GM18867 (cell line): ENCODE measurements at regions not wholly inside any gene's neighbourhood (a gene's known extent, or its start where the extent isn't known, plus 50 kb on each side); places are given as distances from the start of the nearest gene placed in this dataset.
"Not testable (repeated sequence)": the region's sequence is repeated elsewhere in the genome, so short reads cannot be mapped to it uniquely, and the experiment has no call there.

Experiments used
- ATAC-seq: cut with Tn5 transposase; IDR thresholded peaks from one replicate; pipeline ENCODE4 v1.9.1; 2021; ENCODE audit warnings: mild to moderate bottlenecking, moderate library complexity; ENCODE audit not compliant: unreplicated experiment

DNA sequence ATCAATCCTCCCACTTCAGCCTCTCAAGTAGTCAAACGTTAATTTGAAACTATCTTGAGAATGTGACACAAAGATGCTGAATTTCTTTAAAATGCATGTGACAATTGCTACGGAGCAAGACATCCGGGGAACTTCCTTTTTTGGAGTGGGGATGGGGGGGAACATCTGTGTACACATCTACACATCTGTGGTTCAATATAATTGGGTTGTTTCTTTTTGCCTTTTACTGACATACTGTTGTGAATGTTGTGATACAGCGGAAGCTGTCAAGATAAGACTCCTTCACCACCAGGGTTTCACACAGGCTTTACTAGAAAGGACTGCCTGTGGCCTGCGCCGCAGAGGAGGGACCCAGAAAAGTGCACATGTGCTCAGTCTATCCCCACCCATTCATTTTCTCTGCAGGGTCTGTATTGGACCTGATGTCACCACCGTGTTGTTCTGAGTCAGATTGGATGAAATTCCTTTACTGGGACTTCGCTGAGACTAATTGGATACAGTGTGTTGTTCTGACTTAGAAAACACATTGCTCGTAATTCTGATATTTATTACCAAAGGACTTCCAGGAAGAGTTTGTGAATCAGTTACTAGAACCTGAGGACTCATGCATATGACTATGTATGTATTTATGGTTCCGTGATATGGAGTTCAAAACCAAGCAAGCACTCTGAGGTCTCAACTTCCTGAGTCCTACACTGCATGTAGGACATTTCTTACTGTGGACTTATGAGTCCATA, 98.7 kb upstream of the SGK1 start:
- no peak for ATAC-seq

DNA sequence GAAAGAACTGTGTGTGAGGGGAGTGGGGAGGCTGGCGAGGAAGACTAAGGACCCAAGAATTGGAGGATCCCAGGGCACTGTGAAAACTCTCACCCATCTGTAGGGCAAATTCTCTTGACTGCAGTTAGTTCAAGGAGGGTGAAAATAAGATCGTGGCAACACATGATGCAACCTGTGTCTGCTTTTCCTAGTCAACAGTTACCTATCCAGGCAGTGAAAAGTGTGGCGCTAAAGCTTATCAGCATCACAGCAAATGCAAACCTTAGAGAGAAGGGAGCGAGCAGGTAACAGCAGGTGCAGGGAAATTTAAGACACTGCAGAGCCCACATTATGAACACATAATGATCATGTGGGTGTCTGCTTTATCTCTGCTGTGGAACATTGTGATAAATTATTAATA, 97.7 kb upstream of the SGK1 start:
- ATAC-seq = no peak

DNA sequence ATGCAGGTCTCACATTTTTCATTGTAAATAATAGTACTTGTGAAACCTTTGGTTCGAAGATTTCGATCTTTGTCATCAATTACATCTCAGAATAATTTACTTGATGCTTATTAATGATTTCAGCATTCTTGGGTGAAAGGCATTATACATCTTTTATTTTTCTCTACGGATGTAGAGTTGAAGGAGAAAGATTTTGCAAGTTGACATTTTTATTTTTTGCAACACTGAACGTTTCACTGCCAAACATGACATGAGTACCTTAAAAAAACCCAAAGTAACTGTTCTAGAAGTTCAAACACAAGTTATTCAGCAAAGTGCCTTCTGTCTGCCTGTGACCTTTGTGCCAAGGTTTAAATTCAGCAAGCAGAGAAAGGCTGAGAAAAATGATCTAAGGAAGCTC, 97.3 kb upstream of the SGK1 start:
- no peak for ATAC-seq

DNA sequence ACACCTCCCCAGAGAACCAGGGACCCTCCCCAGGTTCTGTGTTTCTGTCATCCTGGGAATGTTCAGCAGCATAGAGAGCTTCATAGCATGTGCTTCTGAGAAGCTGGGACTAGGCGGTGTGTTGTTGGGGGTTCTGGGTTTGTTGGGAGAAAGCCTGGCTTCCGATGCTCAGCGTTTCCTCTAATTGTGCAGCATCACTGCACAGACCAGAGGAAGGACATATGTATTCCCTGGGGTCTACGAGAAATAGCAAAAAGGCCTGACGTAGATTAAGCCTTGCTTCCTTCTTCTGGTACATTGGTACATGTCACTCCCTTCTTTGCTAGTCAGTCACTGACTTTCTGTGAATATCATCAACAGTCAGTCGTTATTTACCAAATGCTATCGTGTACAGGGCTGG, 96.9 kb upstream of the SGK1 start:
- no peak for ATAC-seq

DNA sequence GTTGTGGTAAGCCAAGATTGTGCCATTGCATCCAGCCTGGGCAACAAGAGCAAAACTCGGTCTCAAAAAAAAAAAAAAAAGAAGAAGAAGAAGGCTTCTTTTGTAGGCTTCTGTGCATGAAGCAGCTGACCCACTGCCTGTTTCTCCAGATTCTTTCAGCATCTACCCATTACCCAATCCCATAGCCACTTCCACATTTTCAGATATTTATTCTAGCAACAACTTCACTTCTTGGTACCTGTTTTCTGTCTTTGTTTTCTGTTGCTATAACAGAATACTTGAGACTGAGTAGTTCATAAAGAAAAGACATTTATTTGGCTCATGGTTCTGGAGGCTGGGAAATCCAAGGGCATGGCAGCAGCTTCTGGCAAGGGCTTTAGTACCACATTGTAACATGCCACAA, 95.3 kb upstream of the SGK1 start:
- ATAC-seq = no peak

DNA sequence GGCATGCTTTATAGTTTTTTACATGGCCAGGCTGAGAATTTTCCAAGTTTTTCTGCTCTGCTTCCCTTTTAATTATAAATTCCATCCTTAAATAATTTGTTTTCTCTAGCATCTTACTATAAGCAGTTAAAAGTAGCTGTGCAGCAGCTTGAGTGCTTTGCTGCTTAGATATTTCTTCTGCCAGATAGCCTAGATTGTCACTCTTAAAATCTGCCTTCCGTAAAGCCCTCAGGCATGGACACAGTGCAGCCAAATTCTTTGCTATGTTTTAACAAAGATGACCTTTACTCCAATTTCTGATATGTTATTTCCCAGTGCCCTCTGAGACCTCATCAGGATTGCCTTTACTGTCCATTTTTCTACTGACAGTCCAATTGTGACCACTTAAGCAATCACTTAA, 92.6 kb upstream of the SGK1 start:
- ATAC-seq = no peak

DNA sequence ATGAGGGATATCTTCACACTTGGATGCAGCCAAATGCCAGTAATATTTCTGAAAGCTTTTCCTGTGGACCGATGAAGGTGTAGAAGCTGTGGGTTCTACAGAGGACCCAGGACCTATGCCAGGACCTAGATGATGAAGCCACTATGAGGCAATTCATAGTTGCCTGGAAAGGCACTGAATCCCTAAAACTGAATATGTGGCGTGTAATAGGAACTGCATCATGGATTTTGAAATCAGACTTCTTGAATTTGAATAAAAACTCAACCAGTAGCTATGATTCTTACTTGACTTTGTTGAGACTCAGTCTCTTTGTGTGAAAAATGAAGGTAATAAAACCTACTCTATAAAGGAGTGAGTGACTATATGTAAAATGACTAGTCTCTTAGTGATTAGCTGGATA, 89.9 kb upstream of the SGK1 start:
- no peak for ATAC-seq

DNA sequence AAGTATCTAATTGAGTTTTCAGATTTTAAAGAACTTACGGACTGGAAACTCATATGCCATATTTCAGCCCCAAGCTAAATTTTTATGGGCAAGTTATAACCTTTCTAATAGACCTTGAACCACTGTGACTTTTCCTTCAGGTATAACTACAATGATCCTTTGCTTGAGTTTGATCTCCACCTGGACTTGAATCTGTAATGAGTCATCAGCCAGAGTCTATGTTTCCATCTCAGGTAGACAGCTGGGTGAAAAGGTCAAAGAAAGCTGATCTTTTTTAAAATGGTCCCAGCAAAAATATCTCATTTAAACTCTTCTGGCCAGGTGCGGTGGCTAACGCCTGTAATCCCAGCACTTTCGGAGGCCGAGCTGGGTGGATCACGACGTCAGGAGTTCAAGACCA, 88.4 kb upstream of the SGK1 start:
- no peak for ATAC-seq

DNA sequence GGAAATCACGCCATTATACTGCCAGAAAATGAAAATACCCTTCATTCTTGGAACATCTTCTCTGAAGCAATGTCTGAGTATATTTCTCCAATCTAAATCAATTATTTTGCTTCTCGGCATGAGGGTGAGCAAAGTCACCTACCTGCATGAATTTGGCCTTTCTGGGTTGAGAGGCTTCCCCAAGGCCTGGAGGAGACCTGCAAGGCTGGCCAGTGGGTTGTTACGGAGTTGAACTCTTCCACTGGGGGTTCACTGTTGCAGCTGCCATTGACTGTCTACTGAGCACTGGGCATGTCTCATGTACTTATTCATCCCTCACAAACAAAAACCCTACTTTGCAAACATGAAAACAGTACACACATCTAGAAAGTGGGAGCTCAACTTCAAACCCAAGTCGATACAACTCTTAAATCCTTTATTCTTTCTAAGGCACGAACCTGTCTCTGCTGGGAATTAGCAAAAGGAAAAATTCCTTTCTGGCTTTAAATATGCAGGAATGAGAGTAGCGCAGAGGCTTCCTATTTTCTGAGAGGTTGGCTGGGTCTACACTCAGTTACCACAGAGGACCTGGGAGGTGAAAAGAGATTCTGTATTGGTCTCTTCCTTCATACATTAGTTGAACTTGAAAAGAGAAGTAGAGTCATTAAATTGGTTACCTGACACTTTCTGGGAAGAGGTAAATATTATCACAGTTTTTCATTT, 87.6 kb upstream of the SGK1 start:
- ATAC-seq = no peak

DNA sequence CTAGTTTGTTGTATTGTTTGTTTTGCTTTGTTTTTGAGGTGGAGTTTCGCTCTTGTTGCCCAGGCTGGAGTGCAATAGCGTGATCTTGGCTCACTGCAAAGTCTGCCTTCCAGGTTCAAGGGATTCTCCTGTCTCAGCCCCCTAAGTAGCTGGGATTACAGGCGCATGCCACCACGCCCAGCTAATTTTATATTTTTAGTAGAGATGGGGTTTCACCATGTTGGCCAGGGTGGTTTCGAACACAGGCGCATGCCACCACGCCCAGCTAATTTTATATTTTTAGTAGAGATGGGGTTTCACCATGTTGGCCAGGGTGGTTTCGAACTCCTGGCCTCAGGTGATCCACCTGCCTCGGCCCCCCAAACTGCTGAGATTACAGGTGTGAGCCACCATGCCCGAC, 85.4 kb upstream of the SGK1 start:
- not testable (repeated sequence) for ATAC-seq

DNA sequence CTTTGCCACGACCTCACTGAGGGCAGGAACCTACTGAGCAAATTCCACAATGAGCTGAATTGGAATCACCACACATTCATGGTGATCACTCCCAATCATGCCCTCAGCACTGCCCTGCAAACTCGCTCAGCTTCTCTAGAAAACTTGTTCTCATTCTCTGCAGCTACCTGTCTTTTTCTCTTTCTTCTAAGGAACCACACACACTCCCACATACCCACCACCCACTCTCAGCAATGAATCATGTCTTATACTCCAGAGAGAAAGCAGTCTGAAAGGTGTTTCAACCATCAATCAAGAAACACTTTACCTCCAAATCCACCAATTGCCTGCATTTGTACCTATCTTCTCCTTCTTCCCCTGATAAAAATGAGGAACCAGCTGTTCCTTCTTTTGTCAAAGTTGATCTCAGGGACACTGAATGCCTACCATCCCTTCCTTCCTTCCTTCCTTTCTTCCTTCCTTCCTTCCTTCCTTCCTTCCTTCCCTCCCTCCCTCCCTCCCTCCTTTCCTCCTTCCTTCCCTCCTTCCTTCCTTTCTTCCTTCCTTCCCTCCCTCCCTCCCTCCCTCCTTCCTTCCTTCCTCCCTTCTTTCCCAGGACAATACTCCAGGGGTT, 84.6 kb upstream of the SGK1 start:
- ATAC-seq = no peak

DNA sequence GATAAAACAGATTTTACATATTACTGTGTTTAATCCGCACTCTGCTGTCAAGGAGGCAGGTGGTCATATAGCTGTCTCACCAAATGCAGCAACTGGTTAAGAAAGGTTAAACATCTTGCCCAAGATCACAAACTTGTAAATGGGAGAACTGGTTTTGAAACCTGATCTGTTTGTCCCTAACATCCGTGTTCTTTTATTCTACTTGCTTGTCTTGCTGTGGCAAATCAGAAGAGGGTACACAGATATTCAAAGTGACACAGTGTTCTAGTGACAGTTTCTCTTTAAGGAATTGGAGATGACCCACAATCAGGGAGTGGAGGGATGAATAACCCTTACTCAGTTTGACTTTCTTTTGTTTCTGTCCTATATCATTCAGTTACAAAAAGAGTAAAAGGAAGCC, 83.0 kb upstream of the SGK1 start:
- no peak for ATAC-seq

DNA sequence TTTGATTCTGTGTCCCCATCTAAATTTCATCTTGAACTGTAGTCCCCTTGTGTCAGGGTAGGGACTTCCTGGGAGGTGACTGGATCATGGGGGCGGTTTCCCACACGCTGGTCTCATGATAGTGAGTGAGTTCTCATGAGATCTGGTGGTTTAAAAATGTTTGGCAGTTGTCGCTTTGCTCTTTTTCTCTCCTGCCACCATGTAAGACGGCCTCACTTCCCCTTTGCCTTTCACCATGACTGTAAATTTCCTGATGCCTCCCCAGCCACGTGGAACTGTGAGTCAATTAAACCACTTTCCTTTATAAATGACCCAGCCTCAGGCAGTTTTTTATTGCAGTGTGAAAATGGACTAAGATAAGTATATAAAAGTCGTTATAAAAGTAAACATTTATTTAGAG, 80.5 kb upstream of the SGK1 start:
- peak; percentile 76 for ATAC-seq

DNA sequence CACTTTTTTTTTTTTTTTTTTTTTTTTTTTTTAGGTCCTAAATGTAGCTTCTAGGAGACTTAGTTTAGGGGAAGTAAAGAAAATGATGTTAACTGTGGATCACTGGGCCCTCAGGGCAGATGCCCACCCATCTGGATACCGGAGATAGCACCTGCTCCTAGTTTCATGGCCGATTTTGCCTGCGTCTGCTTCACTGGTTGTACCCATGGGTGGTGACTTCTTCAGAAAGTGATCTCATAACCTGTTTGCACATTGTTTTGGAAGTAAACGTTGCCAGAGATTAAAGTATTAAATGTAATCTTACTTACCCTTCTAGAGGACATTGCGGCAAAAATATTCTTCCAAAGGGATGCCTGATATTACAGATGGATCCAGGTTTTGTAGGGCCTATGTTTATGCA, 79.8 kb upstream of the SGK1 start:
- ATAC-seq = no peak

DNA sequence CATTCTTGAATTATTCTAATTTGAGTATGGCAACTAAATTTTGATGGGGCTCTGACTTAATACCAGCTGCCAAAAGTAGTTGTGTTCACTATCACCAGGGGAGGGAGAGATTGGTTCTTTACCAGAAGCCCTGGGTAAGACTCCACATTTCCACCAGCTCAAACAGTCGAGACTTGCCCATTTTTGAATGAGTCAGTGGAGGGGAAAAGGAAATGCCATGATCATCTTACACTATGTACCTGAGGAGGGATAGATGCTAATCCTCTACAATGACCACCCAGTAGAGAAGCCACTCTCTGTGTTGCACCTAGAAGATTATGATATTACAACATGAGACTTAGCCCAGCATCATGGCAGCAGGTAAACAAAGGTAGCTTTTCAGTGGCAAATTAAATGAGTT, 77.0 kb upstream of the SGK1 start:
- no peak for ATAC-seq

DNA sequence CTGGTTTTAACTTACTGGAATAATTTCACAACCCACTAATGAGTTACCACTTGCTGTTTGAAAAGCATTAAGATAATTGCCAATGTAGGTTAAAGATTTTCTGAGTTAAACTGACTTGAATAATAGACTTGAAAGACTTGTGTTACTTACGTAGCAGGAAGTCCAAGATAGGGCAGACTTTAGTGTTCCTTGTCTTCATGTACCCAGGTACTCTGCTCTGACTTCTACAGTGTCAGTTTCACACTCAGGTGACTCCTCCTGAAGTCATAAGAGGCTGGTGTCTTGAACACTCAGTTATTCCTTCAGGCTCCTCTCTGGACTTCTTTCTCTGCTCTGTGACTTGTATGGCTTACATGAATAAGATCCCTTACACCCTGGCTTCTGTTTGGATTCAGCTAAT, 76.3 kb upstream of the SGK1 start:
- ATAC-seq = no peak

DNA sequence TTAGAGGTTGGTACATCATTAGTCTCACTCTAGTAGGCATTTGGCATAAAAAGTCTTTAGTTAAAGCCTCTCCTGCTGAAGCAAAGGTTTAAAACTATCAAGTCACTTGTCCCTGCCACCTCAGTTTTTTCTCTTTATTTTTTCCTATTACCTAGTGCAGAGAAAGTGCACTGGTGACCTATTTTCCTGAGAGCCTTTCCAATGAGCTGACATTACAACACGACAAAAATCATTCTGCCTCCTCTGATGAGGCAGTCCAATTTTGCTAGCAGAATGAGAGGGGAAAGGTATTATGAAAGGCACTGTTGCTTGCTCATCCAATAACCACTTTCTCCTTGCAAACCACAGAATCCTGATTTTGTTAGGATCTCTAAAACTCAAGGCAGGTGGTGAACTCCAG, 73.3 kb upstream of the SGK1 start:
- ATAC-seq = no peak

DNA sequence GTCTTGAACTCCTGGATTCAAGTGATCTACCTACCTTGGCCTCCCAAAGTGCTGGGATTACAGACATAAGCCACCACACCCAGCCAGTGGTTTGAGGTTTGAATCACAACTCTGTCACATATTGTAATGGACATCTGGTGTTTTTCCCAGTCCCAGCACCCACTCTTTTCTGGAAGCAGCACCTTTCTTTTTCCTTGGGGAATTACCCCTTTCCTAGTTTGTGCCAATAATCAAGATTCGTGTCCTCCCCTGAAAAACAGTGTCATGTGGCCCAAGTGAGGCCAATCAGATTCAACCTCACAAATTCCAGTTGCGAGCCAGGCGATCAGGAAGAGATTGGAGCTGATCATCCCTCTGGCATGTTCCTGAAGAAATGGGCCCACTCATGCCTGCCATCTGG, 71.7 kb upstream of the SGK1 start:
- ATAC-seq = no peak

DNA sequence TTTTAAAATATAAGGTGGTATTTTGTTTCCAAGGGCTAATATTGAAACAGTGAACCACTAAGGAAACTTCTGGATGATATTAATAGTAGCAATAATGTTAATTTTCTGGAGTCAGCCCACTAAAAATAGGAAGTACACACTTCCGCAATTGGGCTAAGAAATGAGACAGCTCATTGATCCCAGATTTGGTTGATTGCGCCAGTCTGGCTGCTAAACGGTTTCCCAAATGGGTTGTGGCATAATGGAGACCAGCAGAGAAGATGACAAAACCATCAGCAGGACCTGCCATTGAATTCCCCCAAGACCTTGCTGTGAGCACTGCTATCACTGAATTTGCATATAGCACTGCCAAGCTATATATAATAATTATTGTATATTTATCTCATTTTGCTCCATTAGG, 71.2 kb upstream of the SGK1 start:
- no peak for ATAC-seq

DNA sequence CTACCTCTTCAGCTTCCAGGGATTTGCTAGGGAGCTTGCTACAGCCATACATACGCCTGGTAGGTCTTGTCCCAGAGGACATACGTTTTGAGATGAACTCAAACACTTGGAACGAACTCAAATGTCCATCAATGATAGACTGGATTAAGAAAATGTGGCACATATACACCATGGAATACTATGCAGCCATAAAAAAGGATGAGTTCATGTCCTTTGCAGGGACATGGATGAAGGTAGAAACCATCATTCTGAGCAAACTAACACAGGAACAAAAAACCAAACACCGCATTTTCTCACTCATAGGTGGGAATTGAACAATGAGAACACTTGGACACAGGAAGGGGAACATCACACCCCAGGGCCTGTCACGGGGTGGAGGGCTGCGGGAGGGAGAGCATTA, 68.6 kb upstream of the SGK1 start:
- ATAC-seq = not testable (repeated sequence)

DNA sequence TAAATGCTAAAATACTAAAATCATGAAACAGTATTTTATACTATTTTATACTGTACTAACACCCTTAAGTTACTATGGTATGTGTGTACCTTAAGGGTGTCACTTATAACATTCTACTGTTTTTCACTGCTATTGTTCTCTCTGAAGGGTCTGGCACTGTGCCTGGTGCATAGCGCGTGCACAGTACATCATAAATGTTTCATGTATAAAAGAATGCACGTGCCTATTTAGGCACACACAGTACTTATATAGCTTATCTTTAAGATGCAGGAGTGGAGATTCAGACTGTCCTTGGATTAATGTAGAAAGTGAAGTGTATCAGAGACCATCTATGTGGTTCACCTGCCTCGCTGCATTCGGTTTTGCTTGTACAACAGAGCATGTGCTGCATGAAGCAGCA, 64.0 kb upstream of the SGK1 start:
- no peak for ATAC-seq

DNA sequence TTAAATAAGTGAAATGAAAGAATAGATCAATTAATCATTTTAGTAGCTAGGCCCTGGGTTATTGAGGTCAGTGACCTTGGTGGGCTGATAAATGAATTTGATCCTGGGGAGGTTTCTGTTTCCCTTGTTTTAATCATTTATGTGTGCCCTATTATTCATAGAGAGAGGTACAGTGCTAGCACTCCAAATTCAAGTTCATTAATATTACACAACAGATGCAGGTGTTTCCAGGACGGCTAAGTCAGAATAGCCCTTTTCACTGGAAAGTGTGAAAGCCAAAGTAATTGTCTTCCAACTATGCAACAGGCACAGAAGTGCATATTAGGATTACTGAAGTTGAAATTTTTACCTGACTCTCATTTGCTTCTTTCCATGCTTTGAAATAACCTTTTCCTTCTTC, 61.7 kb upstream of the SGK1 start:
- ATAC-seq = no peak
